Jurkat, Clone E6-1 (cell line): ENCODE measurements at regions not wholly inside any gene's neighbourhood (a gene's known extent, or its start where the extent isn't known, plus 50 kb on each side); places are given as distances from the start of the nearest gene placed in this dataset.

Experiments used
- DNase-seq: peaks from one replicate; pipeline ENCODE4 v3.0.0-alpha.2; 2011; ENCODE audit warnings: low read depth, low spot score
- H3K4me3 ChIP-seq: 2 replicates; pipeline ENCODE4 v1.5.1; 2011; ENCODE audit warnings: mild to moderate bottlenecking, low read length, control low read depth, moderate library complexity

- no peak overlapping the region for H3K4me3 ChIP-seq
- no peak for DNase-seq
Measured at GRCh38 chr10:29962166-29962850, 97.1 kb downstream of the JCAD start.

- no peak overlapping the region for H3K4me3 ChIP-seq
- DNase-seq, result no peak
Measured at GRCh38 chr10:29961351-29961750, 98.0 kb downstream of the JCAD start.

GRCh38 chr10:29960261-29960660 is 99.1 kb downstream of the JCAD start:
- DNase-seq, result no peak
- H3K4me3 ChIP-seq, result no peak overlapping the region

GRCh38 chr10:29959586-29959985 is 99.8 kb downstream of the JCAD start:
- no peak for DNase-seq
- H3K4me3 ChIP-seq, result no peak overlapping the region

GRCh38 chr10:29958440-29958839 is 100.9 kb downstream of the JCAD start:
- H3K4me3 ChIP-seq, result no peak overlapping the region
- no peak for DNase-seq

- DNase-seq, result no peak
- H3K4me3 ChIP-seq, result no peak overlapping the region
Measured at GRCh38 chr10:29957907-29958331, 101.5 kb downstream of the JCAD start.

- no peak for DNase-seq
- H3K4me3 ChIP-seq, result no peak overlapping the region
Measured at GRCh38 chr10:29957236-29957635, 102.2 kb downstream of the JCAD start.

- DNase-seq, result no peak
- H3K4me3 ChIP-seq, result no peak overlapping the region
Measured at GRCh38 chr10:29956335-29956924, 103.0 kb downstream of the JCAD start.

GRCh38 chr10:29955329-29955935 is 104.0 kb downstream of the JCAD start:
- DNase-seq, result no peak
- H3K4me3 ChIP-seq, result no peak overlapping the region

GRCh38 chr10:29951441-29951931 is 107.9 kb downstream of the JCAD start:
- no peak overlapping the region for H3K4me3 ChIP-seq
- no peak for DNase-seq

GRCh38 chr10:29950391-29950790 is 109.0 kb downstream of the JCAD start:
- DNase-seq, result no peak
- no peak overlapping the region for H3K4me3 ChIP-seq

- DNase-seq, result no peak
- H3K4me3 ChIP-seq, result no peak overlapping the region
Measured at GRCh38 chr10:29949411-29950011, 109.9 kb downstream of the JCAD start.

GRCh38 chr10:29948881-29949355 is 110.5 kb downstream of the JCAD start:
- H3K4me3 ChIP-seq, result no peak overlapping the region
- DNase-seq, result no peak

GRCh38 chr10:29947701-29948060 is 111.7 kb downstream of the JCAD start:
- H3K4me3 ChIP-seq, result no peak overlapping the region
- DNase-seq, result no peak

- no peak for DNase-seq
- H3K4me3 ChIP-seq, result no peak overlapping the region
Measured at GRCh38 chr10:29946953-29947700, 112.3 kb downstream of the JCAD start.

GRCh38 chr10:29946614-29946952 is 112.8 kb downstream of the JCAD start:
- DNase-seq, result no peak

GRCh38 chr10:29941476-29941875 is 117.9 kb downstream of the JCAD start:
- no peak overlapping the region for H3K4me3 ChIP-seq
- DNase-seq, result no peak

More at GRCh38 chr10:29946614-29946952, 112.8 kb downstream of the JCAD start:
- no peak overlapping the region for H3K4me3 ChIP-seq

- H3K4me3 ChIP-seq, result no peak overlapping the region
- no peak for DNase-seq
Measured at GRCh38 chr10:29932991-29933390, 126.4 kb downstream of the JCAD start.

GRCh38 chr10:29931833-29932232 is 127.6 kb downstream of the JCAD start:
- no peak for DNase-seq
- no peak overlapping the region for H3K4me3 ChIP-seq
